HG03103 (cell line): ENCODE measurements at regions not wholly inside any gene's neighbourhood (a gene's known extent, or its start where the extent isn't known, plus 50 kb on each side); places are given as distances from the start of the nearest gene placed in this dataset.

Source experiments
- ATAC-seq: cut with Tn5 transposase; IDR thresholded peaks from one replicate; pipeline ENCODE4 v1.9.1; 2021; ENCODE audit warnings: low read depth; ENCODE audit not compliant: unreplicated experiment

DNA sequence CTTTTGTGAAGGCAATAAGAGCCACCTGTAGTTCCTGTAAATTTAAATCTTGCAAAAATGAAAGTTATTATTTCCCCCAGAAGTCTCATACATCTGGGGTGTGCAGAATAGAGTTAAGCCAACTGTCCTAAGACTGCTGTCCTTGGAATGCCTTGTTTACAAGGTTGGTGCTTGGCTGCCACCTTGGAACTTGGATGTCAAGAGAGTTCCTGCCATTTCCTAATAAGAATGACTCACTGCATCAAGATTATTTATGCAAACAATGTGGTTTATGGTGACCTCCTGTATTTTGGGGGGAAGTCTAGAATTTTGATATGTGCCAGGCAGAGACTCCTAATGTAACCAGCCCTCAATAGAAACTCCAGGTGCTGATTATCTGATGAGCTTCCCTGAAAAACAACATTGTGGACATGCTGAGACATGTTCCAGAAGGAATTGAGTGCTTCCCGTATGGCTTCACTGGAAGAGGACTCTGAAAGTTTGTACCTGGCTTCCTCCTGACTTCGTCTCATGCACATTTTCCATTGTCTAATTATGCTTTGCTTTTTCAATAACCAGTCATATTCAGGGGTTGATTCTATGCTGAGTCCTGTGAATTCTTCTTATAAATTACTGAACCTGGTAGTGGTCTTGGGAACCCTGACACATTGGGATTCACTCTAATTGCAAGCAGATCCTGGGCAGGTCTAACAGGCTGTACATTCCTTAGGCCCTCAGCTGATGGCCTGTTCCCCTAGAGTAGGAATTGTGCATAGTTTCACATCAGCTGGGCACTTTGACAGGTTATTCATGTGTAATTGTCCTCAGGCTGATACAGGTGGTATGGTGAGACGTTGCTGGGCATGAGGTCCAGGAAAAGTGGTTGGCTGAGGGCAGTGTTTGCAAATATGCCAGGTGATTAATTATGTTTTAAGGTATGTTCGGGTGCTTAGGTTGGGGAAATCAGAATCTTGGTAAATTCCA, 1370.7 kb upstream of the TMEM132C start:
- ATAC-seq = no peak

DNA sequence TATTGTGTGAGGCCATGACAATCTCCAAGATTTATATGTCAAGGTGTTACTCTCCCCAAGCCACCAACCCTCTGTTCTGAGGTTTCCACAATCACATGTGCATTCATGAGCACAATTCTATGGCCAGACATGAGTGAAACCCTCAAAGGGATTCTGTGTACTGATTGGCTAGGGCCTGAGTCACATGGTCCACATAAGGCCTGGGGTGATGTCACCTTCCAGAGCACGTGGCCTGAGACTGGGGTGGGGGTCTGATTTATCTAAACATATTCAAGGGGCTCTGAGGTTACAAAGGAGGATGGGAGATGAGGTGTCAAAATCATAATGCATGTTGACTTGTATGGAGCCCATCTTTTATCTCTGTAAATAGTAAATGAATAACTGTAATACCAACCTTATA, 1369.9 kb upstream of the TMEM132C start:
- ATAC-seq = no peak

DNA sequence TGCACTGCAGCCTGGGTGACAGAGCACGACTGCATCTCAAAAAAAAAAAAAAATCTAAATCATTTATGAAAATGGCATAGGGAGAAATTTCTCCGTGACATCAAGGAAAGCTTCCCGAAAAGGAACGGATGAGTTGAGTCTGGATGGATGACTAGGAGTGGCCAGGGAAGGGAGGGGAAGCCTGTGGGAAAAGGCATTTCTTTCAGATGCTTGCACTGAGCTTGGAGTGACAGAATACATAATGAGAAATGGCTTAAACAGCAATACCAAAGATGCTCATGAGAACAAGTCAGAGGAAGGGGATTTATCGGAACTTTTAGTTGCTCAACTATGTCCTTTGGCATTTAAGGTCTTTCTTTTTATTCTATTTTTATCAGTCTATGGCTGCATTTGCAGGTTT, 1369.2 kb upstream of the TMEM132C start:
- no peak for ATAC-seq

DNA sequence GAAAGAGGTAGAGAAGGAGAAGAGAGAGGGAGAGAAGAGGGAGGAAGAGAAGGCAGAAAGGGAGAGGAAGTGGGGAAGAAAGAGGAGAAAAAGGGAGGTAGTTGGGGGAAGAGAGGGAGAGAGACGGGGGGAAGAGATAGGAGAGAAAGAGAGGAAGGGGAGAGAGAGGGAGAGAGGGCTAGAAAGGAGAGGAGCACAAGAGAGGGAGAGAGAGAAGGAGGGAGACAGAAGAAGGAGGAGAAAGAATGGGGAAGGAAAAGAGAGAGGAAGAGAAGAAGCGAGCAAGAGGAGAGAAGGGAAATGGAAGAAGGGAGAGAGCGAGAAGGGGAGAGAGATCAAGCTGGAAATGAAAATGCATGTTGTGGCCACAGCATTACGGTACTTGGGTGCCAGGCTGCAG, 1368.4 kb upstream of the TMEM132C start:
- no peak for ATAC-seq

DNA sequence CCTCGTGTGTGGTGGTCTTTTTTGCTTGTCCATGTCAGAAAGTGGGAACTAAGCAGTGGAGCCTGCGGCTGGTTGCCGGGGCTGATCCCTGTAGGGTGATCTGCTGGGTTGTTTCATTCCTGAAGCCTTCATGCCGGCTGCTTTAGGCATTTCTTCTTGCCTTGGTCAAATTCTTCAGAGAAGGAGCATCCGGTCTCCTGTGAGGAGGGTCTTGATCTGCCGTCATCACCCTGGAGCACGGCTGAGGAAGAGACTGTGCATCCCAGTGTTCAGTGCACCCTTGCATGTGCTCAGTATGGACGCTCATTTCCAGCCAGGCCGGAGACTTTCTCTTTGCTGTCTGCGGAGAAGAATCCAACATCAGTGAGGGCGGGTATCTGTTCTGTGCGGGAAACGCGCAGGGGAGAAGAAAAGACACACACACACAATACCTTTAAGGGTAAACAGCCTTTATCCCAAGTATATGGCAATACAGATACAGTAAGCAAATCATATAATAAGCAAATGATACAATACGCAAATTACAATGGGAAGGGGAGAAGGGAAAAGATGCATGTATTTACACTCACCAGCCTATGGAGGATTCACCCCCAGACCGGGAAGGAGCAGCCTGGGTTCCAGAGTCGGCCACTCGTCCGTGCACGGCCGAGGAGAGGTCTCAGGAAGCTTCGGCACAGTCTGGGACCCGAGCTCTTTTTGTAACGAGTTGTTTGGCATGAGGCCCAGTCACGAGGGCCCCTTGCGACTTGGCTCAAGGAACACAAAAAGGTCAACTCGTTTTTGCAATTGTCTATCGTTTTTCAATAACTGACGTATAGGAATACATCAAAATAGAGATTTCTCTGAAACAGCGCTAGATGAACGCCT, 1366.8 kb upstream of the TMEM132C start:
- no peak for ATAC-seq

DNA sequence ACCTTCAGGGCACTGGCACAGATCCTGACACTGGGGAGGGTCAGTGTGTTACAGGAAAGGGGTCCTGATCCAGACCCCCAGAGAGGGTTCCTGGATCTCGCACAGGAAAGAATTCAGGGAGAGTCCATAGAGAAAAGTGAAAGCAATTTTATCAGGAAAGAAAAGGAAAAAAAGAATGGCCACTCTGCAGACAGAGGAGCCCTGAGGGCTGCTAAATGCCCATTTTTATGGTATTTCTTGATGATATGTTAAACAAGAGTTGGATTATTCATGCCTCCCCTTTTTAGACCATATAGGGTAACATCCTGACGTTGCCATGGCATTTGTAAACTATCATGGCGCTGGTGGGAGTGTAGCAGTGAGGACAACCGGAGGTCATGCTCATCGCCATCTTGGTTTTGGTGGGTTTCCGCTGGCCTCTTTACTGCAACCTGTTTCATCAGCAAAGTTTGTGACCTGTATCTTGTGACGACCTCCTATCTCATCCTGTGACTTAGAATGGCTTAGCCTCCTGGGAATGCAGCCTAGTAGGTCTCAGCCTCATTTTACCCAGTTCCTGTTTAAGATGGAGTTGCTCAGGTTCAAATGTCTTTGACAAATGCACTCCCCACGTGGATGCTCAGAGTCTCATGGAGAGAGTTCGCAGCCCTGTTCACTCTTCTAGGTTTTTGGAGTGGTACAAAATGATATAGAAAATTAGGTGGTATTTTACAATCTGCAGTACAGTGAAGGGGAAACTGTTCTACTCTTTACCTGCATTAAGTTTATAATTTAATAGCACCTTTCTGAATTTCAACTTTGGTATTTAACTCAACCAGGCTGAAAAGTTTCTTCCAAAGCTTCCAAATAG, 1363.7 kb upstream of the TMEM132C start:
- ATAC-seq = no peak

DNA sequence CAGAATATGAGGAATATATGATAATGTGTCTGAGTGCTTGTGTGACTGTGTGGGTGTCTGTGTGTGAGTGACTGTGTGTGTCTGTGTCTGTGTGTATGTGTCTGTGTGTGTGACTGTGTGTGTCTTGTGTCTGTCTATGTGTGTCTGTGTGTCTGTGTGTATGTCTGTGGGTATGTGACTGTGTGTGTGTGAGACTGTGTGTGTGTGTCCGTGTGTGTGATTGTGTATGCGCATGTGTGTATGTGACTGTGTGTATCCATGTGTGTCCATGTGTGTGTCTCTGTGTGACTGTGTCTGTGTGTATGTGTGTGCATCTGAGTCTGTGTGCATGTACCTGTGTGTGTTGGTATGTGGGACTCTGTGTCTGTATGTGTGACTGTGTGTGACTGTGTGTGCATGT, 1361.2 kb upstream of the TMEM132C start:
- no peak for ATAC-seq

DNA sequence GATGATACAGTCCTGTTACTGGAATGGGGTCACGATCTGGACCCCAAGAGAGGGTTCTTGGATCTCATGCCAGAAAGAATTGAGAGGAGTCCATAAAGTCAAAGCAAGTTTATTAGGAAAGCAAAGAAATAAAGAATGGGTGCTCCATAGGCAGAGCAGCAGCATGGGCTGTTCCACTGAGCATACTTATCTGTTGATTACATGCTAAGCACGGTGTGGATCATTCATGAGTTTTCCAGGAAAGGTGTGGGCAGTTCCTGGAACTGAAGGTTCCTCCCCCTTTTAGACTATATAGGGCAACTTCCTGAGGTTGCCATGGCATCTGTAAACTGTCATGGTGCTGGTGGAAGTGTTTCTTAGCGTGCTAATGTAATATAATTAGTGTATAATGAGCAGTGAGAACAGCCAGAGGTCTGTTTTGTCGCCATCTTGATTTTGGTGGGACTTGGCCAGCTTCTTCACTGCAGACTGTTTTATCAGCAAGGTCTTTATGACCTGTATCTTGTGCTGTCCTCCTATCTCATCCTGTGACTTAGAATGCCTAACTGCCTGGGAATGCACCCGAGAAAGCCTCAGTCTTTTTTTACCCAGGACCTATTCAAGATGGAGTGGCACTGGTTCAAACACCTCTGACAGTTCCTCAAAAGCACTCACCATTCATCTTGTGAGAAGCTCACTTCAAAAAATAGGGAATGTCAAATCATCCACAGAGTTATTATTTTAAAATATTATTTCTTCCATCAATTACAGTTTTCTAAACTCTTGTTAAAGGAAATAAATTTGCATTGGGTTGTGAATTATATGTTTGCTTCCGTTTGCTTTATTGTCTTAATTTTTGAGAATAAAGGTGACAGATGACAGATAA, 1358.8 kb upstream of the TMEM132C start:
- no peak for ATAC-seq

DNA sequence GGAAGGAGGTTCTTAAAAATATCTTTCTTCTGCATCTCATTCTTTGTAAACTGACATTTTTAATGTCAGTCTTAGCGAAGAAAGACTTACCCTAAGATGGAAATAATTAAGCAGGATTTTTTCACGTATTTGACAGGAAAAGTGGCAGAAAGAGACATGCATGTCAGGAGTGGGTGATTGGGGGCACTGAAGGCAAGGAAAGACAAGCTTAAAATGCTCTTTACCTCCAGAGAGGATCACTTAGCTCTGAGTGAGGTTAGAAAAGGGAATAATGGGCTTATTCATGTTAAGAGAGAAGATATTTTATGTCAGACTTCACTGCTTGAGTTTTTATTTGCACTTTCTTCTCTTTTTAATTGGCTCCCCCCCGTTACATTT, 1358.2 kb upstream of the TMEM132C start:
- ATAC-seq = no peak

DNA sequence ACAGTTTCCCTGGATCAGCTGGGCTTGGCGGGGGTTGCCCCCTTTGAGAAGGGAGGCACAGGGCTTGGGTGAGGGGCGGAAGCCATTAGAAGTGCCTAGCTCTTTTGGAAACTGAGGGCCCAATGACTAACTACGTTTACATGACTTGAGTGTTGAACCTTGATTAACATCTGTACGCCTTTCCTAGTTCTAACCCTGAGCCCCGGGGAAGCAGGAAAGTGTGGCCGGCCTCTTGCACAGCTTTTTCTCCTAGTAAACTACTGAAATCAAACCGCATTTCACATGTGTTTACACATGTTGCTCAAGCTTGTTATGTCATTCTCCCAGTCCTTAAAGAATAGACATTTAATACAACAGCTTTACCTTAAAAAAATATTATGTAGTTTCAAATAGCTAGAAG, 1356.4 kb upstream of the TMEM132C start:
- ATAC-seq = no peak

DNA sequence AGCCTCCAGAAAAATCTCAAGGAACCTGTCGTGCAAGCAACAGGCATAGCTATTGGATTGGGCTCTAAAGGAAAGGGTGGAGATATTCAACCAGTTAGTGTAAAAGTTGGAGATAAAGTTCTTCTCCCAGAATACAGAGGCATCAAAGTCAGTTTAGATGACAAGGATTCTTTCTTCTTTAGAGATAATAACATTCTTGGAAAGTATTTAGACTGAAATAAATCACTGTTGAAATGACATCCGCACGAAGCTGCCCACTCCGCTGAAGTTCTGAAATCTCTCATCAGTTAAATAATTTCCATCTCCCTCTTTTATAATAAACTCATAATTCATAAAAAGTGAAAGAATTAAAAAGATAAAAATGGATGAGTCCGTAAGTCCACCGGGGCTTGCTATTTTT, 1354.9 kb upstream of the TMEM132C start:
- ATAC-seq = no peak

DNA sequence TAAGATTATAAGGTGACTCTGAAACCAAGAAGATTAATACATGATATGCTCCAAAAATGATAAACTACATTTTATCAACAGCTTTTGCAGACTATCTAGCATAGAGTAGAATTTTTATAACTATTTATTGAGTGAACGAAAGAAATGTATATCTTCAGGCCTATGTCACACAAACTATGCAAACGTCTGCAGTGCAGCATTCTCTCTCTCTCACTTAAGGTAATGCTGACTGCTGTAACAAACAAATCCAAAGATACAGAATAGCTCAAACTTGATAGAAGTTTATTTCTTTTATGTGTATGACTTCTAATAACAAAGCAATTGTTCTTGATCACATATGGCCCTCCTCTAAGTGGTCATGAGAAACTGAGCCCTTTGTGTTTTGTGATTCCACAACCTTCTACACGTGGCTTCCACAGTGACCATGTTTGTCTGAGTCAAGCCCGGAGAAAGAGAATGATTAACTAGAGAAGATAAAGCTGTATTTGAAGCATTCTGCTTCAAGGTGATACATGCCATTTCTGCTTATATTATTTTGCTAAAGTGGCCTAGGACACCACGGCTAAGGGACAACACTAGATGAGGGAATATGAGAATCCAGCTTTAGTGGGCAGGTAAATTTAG, 1352.7 kb upstream of the TMEM132C start:
- ATAC-seq = no peak

DNA sequence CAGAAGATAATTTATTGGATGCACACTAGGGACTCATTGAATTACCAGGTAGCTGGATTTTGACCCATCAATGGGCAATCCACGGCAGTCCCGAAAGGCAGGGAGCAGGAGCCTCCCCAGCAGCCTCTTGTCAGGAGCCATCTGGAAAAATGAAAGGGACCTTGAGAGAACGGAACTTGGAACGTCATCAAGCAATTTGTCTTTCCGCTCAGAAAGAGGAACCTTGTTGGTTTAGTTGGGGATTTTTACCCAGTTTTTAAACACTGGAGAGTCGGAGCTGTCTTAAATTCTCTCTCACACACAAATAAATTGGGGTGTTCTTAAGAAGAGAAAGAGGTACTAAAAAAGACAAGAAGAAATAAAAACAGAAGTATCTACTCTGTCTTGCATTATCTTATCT, 1351.7 kb upstream of the TMEM132C start:
- no peak for ATAC-seq

DNA sequence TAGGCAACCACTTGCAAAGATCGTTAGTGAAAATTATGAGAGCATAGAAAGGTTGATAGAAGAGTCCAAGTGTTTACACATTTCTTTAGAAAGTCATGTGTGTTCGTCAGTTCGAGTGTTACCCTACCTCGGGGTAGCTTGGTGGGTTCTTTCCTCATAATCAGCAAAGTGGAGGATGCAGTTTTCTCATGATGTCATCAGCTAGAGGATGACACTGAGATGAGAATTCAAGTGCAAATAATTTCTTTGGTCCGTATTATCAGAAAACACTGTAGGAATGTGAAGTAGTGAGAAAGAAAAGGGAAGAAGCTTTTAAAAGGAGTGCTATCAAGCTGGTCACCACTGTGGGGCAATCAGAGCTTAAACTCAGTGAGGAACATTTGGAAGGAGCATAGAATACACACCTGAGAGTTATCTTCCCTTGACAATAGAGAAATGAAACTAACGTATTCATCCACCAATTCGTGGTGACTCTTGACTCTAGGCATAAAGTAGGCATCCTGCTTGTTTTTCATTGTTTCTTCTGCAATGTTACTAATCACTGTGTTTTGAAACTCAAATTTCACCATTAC, 1340.9 kb upstream of the TMEM132C start:
- no peak for ATAC-seq

DNA sequence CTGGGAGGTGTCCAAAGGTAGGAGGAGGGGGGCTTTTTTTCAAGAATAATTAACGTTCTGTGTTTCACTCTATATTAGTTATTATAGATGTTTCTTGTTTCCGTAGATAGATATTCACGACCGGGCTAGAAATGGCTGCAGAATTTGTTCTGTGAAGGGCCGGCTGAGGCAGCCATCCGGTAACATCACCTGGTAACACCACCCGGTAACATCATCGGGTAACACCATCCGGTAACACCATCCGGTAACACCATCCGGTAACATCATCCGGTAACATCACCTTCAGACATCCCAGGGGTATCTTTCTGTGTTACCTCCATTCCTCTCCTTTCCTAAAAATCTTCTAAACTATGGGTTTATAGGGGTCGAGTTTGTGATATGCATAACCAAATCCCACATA, 1336.7 kb upstream of the TMEM132C start:
- ATAC-seq = no peak

DNA sequence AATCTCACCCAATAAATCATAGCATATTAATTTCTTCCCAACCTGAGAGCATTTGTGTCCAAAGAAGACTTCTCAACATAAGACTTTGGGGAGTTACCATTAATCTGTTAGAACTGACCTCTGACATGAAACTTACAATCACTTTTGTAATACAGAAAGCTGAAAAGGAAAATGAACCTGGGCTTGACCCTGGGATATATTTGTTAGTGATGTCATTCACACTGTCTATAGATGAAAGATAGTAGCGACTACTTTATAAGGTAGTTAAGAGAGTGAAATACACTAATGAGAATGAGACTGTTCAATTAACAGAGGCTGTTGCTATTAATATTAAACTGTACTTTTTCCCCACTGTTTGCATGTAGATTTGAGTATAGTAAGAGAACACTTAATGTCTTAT, 1334.8 kb upstream of the TMEM132C start:
- ATAC-seq = no peak

DNA sequence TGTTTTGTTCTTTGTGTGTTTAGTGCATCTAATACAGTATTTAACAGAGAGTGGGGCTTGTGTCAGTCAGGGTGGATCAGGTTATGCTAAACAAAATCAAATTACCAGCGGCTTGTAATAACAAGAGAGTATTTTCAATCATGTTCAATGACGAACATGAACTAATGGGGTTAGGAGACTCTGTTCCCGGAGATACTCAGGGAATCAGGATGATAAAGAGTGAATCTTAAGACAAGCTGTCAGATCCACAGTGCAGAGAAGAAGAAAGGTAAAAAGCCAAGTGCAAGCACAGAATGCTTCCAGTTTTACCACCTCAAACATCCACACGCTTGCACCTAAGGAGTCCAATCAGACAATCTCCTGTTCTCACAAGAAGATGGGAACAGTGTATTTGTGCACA, 1331.5 kb upstream of the TMEM132C start:
- no peak for ATAC-seq

DNA sequence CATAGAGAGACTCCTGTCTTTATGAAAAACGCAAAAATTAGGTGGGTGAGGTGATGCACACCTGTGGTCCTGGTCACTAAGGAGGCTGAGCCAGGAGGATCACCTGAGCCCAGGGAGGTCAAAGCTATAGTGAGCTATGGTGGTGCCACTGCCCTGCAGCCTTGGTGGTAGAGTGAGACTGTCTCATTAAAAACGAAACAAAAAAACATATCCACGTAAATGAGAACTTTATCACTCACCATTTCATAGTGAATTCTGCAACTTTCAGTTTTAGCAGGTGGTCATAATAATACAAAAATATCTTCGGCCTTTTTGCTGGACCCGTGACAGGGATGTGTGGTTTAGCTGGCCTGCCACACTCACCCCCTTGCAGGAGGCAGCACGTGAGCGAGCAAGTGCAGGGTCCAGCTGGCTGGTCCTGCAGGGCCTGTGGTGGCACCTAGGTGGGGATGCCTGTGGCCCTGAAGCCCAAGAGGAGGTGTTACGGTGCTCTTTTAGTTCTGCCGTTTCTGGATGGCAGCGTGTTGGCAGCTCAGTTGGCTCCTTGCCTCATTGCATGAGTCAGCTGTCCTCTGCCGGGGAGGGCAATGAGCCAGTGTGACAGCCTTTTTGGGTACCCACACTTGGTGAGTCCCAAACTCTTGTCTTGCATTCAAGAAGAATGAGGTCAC, 1330.7 kb upstream of the TMEM132C start:
- no peak for ATAC-seq

DNA sequence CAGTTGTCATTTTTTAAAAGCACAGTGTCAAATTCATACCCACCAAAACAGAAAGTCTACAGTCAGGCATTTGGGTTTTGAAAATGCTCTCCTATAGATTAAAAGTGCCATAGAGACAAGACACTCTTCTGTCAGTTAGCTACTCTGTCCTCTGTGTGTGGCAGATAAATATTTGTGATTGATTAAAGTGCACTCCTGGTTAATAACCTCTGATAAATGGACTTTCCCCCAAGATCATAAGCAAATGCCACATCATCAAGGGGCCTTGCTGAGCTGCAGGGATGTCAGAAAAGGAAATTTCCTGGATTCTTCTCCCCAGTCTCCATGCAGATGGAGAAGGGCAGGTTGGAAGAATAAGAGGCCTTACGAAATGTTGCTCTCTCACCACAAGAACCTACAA, 1329.5 kb upstream of the TMEM132C start:
- ATAC-seq = no peak
